GM21526 (cell line): ENCODE measurements at regions not wholly inside any gene's neighbourhood (a gene's known extent, or its start where the extent isn't known, plus 50 kb on each side); places are given as distances from the start of the nearest gene placed in this dataset.
"Not testable (repeated sequence)": the region's sequence is repeated elsewhere in the genome, so short reads cannot be mapped to it uniquely, and the experiment has no call there.

Experiments
- ATAC-seq: cut with Tn5 transposase; IDR thresholded peaks from one replicate; pipeline ENCODE4 v1.9.1; 2021; ENCODE audit warnings: moderate library complexity; ENCODE audit not compliant: unreplicated experiment, low FRiP score

GRCh38 chr7:76736724-76737123 lies 109.6 kb upstream of the POMZP3 start:
- ATAC-seq = not testable (repeated sequence)

- not testable (repeated sequence) for ATAC-seq
Observed at GRCh38 chr7:76736091-76736490, 109.0 kb upstream of the POMZP3 start.

DNA sequence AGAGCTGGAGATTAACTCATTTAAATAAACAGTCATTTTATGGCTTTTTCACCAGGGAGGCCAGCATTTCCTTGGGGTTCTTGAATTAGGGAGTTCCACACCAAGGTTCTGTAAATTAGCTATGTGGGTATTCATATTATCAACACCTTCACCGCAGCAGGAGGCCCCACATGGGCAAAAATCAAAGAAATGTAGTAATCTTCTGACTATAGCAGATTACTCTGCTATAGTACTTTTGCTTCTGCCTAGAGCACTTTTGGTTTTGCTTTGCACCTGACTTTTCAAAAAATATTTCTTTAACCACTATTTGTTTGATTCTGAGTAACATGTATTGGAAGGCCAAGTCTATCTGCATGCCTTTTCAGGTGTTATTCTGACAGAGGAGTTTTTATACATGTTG lies 108.6 kb upstream of the POMZP3 start:
- not testable (repeated sequence) for ATAC-seq

DNA sequence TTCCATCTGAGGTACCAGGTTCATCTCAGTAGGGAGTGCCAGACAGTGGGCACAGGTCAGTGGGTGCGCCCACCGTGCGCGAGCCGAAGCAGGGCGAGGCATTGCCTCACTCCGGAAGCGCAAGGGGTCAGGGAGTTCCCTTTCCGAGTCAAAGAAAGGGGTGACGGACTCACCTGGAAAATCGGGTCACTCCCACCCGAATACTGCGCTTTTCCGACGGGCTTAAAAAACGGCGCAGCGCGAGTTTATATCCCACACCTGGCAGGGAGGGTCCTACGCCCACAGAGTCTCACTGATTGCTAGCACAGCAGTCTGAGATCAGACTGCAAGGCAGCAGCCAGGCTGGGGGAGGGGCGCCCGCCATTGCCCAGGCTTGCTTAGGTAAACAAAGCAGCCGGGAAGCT lies 101.5 kb upstream of the POMZP3 start:
- ATAC-seq = not testable (repeated sequence)

- not testable (repeated sequence) for ATAC-seq
Observed at GRCh38 chr7:76723928-76724327, 96.8 kb upstream of the POMZP3 start.

DNA sequence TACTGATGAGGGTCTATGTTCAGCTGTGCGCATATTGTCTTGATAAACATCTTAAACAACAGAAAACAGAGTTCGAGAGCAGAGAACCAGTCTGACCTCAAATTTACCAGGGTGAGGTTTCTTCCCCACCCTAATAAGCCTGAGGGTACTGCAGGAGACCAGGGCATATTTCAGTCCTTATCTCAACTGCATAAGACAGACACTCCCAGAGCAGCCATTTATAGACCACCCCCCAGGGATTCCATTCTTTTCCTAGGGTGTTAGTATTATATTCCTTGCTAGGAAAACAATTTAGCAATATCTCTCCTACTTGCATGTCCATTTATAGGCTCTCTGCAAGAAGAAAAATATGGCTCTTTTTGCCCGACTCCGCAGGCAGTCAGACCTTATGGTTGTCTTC lies 89.5 kb upstream of the POMZP3 start:
- ATAC-seq = not testable (repeated sequence)

DNA sequence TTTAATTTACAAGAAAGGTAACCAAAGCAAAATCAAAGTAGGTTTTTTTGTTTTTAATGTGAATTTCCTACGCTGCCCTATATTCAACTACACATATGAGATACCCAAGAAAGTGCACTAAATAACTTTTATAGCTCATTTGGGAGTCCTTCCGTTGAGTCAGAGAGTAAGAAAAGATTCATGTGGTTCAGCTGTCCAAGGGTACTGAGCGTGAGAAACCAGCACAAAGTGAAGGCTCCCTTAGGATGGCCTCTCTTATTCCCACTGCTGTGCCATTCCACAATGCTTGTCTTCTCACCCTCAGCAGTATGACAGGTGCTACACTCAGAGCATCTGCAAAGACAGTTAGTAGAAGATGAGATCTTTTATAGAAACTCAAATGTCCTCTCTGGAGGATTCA lies 85.8 kb upstream of the POMZP3 start:
- ATAC-seq = not testable (repeated sequence)

DNA sequence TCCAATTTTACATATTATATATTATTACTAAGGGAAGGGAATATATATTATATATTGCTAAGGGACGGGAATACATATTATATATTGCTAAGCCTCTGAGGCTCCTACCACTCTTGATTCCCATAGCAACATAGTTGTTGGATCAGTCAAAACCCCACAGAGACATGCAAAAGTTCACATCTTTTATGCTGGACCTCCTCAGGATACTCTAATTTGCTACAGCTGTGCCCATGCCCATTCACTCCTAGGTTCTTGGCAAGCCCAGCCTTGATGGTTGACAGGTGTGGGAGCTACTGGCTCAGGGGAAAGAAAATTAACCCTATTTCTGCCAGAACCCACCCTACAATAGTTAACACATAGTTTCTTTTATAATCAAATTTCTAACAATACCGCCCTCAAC lies 84.6 kb upstream of the POMZP3 start:
- ATAC-seq = not testable (repeated sequence)

- ATAC-seq = not testable (repeated sequence)
Observed at GRCh38 chr7:76709703-76710102, 82.6 kb upstream of the POMZP3 start.

DNA sequence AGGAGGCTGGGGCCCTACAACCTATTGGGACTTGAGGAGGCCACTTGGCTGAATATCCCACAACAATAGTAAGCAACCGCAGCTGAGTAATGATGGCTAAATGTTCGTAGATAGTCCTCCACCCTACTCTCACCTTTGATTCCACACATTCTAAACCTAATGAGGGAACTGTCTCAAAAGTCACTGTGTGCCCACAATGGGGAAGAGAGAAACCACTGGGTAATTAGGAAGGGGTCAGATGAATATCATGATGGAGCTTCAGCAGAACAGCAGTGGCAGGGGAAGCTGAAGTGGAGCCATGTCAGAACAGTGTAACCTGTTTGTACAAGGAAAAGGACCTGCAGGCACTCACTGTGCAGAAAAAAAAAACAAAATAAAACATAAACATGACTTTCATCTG lies 81.4 kb upstream of the POMZP3 start:
- not testable (repeated sequence) for ATAC-seq

- ATAC-seq = not testable (repeated sequence)
Observed at GRCh38 chr7:76703815-76704214, 76.7 kb upstream of the POMZP3 start.

DNA sequence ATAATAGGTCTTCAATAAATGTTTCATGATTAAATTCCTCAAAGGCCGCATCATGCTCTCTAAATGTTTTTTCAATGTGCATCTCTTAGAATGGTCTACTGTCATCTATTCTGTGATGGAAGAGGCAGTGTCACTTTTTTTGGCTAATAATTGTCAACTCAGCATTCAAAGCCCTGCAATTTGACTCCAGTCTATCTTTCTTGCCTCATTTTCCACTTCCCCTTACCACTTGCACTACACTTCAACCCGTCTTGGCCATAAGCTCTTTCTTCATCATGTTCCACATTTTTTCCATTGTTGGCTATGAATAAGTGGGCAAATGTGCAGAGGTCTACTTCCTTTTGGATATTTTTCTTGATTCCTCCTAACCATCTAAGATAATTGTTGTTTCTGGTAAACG lies 59.2 kb upstream of the POMZP3 start:
- ATAC-seq = not testable (repeated sequence)

GRCh38 chr7:76684737-76685136 lies 57.7 kb upstream of the POMZP3 start:
- ATAC-seq = not testable (repeated sequence)

- not testable (repeated sequence) for ATAC-seq
Observed at GRCh38 chr7:76683631-76684030, 56.6 kb upstream of the POMZP3 start.

DNA sequence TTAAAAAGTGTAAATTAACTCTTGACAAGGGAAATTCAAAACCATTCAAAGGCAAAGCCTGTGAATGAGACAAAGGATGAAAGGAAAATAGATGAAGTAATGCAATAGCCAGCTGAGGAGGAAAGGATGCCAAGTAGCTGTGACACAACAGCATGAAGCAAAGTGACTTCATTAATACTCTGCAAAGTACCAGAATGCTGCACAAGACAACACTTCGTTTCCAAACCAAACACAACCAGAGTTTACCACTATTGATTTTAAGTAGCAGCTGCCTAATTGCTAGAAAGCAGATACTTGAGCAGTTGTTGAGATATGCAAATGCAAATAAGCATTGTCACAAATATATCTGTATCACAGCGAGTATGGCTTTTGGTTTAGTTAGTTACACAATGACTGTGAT lies 54.7 kb upstream of the POMZP3 start:
- ATAC-seq = not testable (repeated sequence)

DNA sequence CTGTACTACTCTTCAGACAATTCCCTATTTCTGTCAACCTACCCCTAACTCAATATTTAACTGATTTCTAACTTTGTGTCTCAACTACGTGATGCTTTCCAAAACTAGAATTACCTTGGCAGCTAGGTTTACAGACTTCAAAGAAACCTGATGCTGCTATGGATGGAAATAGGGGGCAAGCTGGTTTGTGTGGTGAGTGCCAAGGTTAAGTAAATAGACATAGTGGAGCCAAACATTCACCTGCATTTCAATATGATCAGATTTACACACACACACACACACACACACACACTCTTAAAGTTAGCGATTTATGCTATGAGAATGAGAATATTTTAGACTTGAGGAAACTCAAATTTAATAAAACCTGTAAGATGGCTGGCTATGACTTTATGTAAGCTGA lies 52.1 kb upstream of the POMZP3 start:
- ATAC-seq = not testable (repeated sequence)

DNA sequence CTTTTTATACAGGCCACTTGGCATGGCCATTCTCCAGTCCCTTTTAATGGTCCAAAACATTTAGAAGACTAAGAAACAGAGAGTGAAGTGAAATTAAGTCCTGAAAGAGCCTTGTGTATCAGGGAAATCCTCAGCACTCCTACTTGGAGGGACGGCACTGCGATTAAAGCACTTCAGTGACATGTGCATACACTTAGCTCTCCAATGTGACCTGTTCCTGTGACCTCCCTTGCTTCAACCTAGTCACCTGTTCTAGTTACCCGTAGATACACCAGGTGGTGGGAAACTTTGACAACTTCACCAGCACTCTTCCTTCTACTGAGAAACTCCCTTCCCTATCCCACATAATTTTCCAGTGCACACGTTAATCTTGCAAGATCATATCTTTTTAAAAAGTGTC lies 51.4 kb upstream of the POMZP3 start:
- ATAC-seq = not testable (repeated sequence)

DNA sequence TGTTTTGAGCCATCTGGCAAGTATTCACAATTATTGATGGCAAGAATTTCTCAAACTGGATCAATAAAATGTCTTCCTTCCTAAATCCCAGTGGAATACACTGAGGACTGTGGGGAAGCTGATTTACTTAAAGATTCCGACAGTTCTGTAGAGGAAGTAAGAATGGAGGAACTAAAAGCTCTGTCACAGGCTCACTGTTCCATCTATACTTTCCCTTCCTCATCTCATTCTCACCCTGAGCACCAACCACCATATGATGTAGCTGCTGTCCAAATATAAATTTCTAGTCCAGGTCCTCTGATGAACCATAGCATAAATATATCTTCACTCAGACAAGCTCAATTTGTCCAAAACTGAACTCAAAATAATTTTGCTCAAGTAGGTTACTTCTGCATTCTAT lies 49.8 kb upstream of the POMZP3 start:
- not testable (repeated sequence) for ATAC-seq
